Subcutaneous abdominal adipose tissue (tissue), 5 donors: ENCODE measurements at regions not wholly inside any gene's neighbourhood (a gene's known extent, or its start where the extent isn't known, plus 50 kb on each side); places are given as distances from the start of the nearest gene placed in this dataset.

Experiments used
- H3K27ac ChIP-seq: one replicate; pipeline ENCODE4 v1.7.0; 2013; ENCODE audit warnings: low read depth, mild to moderate bottlenecking, inconsistent platforms, low read length, moderate library complexity
- H3K27me3 ChIP-seq, 5 donors: one replicate each; pipeline ENCODE4 v1.7.0; 2013; ENCODE audit warnings: low read length in 5 of 5, inconsistent platforms in 1 of 5; ENCODE audit not compliant: control insufficient read depth in 5 of 5, insufficient read depth in 4 of 5
- H3K36me3 ChIP-seq, 5 donors: one replicate each; pipeline ENCODE4 v1.7.0; 2013; ENCODE audit warnings: low read length in 5 of 5; ENCODE audit not compliant: control insufficient read depth in 5 of 5, insufficient read depth in 5 of 5
- H3K4me1 ChIP-seq, 5 donors: one replicate each; pipeline ENCODE4 v1.7.0; 2013; ENCODE audit warnings: low read length in 5 of 5, mild to moderate bottlenecking in 3 of 5, moderate library complexity in 1 of 5; ENCODE audit not compliant: control insufficient read depth in 5 of 5, insufficient read depth in 5 of 5
- H3K4me3 ChIP-seq, 5 donors: one replicate each; pipeline ENCODE4 v1.7.0; 2013; ENCODE audit warnings: low read length in 5 of 5, low read depth in 1 of 5
- H3K9ac ChIP-seq, 5 donors: one replicate each; pipeline ENCODE4 v1.7.0; 2013; ENCODE audit warnings: low read length in 5 of 5, mild to moderate bottlenecking in 4 of 5, moderate library complexity in 3 of 5
- H3K9me3 ChIP-seq, 5 donors: one replicate each; pipeline ENCODE4 v1.7.0; 2013; ENCODE audit warnings: low read length in 5 of 5; ENCODE audit not compliant: control insufficient read depth in 5 of 5
- donor health status: healthy.
- donor health status: healthy.
- donor health status: healthy.
- donor health status: healthy.
- donor health status: healthy.

GRCh38 chr5:8875722-8876121 is 670.2 kb downstream of the SEMA5A start:
- H3K27ac ChIP-seq: no peak overlapping the region
- no peak overlapping the region for H3K4me3 ChIP-seq
- no peaks in the 10 kb centered on the region for H3K36me3 ChIP-seq
- no peak overlapping the region for H3K9ac ChIP-seq
- H3K27me3 ChIP-seq: no peaks in the 10 kb centered on the region
- H3K4me1 ChIP-seq: no peaks in the 10 kb centered on the region
- H3K9me3 ChIP-seq: peaks cover 0 to 6% (median 0%) of the 10 kb centered on the region in 5 donors

- no peak overlapping the region for H3K27ac ChIP-seq
- no peaks in the 10 kb centered on the region for H3K4me1 ChIP-seq
- H3K9ac ChIP-seq: no peak overlapping the region
- H3K27me3 ChIP-seq: no peaks in the 10 kb centered on the region
- H3K9me3 ChIP-seq: peaks cover 0 to 3% (median 0%) of the 10 kb centered on the region in 5 donors
- no peak overlapping the region for H3K4me3 ChIP-seq
- H3K36me3 ChIP-seq: no peaks in the 10 kb centered on the region
Measured at GRCh38 chr5:8879248-8879647, 666.6 kb downstream of the SEMA5A start.

GRCh38 chr5:8884029-8884428 is 661.8 kb downstream of the SEMA5A start:
- Histone ChIP-seq H3K9me3 (peaks cover 0 to 5% (median 2%) of the 10 kb centered on the region in 5 donors), H3K27ac (no peak overlapping the region), H3K4me3 (no peak overlapping the region), H3K27me3 (no peaks in the 10 kb centered on the region), H3K4me1 (no peaks in the 10 kb centered on the region), H3K36me3 (no peaks in the 10 kb centered on the region), H3K9ac (no peak overlapping the region)

- H3K27ac ChIP-seq: no peak overlapping the region
- H3K9me3 ChIP-seq: peaks cover 0 to 2% (median 0%) of the 10 kb centered on the region in 5 donors
- H3K36me3 ChIP-seq: no peaks in the 10 kb centered on the region
Measured at GRCh38 chr5:8892926-8893325, 652.9 kb downstream of the SEMA5A start.

GRCh38 chr5:8894031-8894430 is 651.8 kb downstream of the SEMA5A start:
- no peaks in the 10 kb centered on the region for H3K9me3 ChIP-seq
- H3K27ac ChIP-seq: no peak overlapping the region
- H3K4me1 ChIP-seq: no peaks in the 10 kb centered on the region
- H3K4me3 ChIP-seq: no peak overlapping the region
- H3K36me3 ChIP-seq: no peaks in the 10 kb centered on the region
- no peaks in the 10 kb centered on the region for H3K27me3 ChIP-seq
- H3K9ac ChIP-seq: no peak overlapping the region

More at GRCh38 chr5:8892926-8893325, 652.9 kb downstream of the SEMA5A start:
- Histone ChIP-seq H3K4me3 (no peak overlapping the region), H3K9ac (no peak overlapping the region), H3K4me1 (no peaks in the 10 kb centered on the region), H3K27me3 (no peaks in the 10 kb centered on the region)

GRCh38 chr5:8895062-8895461 is 650.8 kb downstream of the SEMA5A start:
- Histone ChIP-seq H3K4me1 (no peaks in the 10 kb centered on the region), H3K9me3 (no peaks in the 10 kb centered on the region), H3K36me3 (no peaks in the 10 kb centered on the region), H3K27ac (no peak overlapping the region), H3K9ac (no peak overlapping the region), H3K4me3 (no peak overlapping the region), H3K27me3 (no peaks in the 10 kb centered on the region)

- Histone ChIP-seq H3K9ac (no peak overlapping the region), H3K4me3 (no peak overlapping the region), H3K4me1 (no peaks in the 10 kb centered on the region), H3K36me3 (no peaks in the 10 kb centered on the region), H3K9me3 (no peaks in the 10 kb centered on the region), H3K27ac (no peak overlapping the region), H3K27me3 (no peaks in the 10 kb centered on the region)
Measured at GRCh38 chr5:8895599-8895998, 650.3 kb downstream of the SEMA5A start.

- Histone ChIP-seq H3K4me1 (no peaks in the 10 kb centered on the region), H3K9me3 (no peaks in the 10 kb centered on the region), H3K27me3 (no peaks in the 10 kb centered on the region), H3K4me3 (no peak overlapping the region), H3K9ac (no peak overlapping the region), H3K27ac (no peak overlapping the region), H3K36me3 (no peaks in the 10 kb centered on the region)
Measured at GRCh38 chr5:8897316-8897715, 648.6 kb downstream of the SEMA5A start.

- Histone ChIP-seq H3K4me1 (no peaks in the 10 kb centered on the region), H3K36me3 (no peaks in the 10 kb centered on the region), H3K9ac (no peak overlapping the region), H3K27ac (no peak overlapping the region), H3K4me3 (no peak overlapping the region), H3K9me3 (peaks cover 0 to 6% (median 0%) of the 10 kb centered on the region in 5 donors), H3K27me3 (no peaks in the 10 kb centered on the region)
Measured at GRCh38 chr5:8905021-8905420, 640.9 kb downstream of the SEMA5A start.

- Histone ChIP-seq H3K4me1 (no peaks in the 10 kb centered on the region), H3K9ac (no peak overlapping the region), H3K9me3 (peaks cover 0 to 6% (median 0%) of the 10 kb centered on the region in 5 donors), H3K27ac (no peak overlapping the region), H3K36me3 (no peaks in the 10 kb centered on the region), H3K27me3 (no peaks in the 10 kb centered on the region), H3K4me3 (no peak overlapping the region)
Measured at GRCh38 chr5:8906303-8906967, 639.4 kb downstream of the SEMA5A start.
